WTC11 (cell line): ENCODE measurements at regions not wholly inside any gene's neighbourhood (a gene's known extent, or its start where the extent isn't known, plus 50 kb on each side); places are given as distances from the start of the nearest gene placed in this dataset.

ENCODE experiments used
- ATAC-seq: fragments of 200-7000 bp; cut with Tn5 transposase; 2 replicates; pipeline ENCODE4 v1.10.0; 2021; ENCODE audit warnings: mild to moderate bottlenecking, moderate library complexity
- CTCF ChIA-PET: fragments of 300-600 bp; sonication (Branson Sonifier 250); formaldehyde crosslinking; loops from one replicate; lab custom pipeline; 2021; ENCODE audit warnings: antibody characterized with exemption; lab: Charles Lee
- POLR2A ChIA-PET: fragments of 350-600 bp; sonication (Branson Sonifier 250); formaldehyde crosslinking; loops from one replicate; lab custom pipeline; 2021; ENCODE audit warnings: antibody characterized with exemption; lab: Charles Lee
- DNase-seq: peaks from one replicate; pipeline ENCODE4 v3.0.0; 2021; ENCODE audit warnings: low spot score
- H3K27ac Mint-ChIP-seq: 2 replicates; pipeline ENCODE4 v1.8.0; 2021; ENCODE audit warnings: mixed read lengths
- H3K27me3 Mint-ChIP-seq: 2 replicates; pipeline ENCODE4 v1.8.0; 2021; ENCODE audit warnings: low read depth, mild to moderate bottlenecking, moderate library complexity, mixed read lengths
- H3K36me3 Mint-ChIP-seq: 2 replicates; pipeline ENCODE4 v1.8.0; 2021; ENCODE audit warnings: mixed read lengths
- H3K4me1 Mint-ChIP-seq: 2 replicates; pipeline ENCODE4 v1.8.0; 2022; ENCODE audit warnings: mixed read lengths
- H3K4me3 Mint-ChIP-seq: 2 replicates; pipeline ENCODE4 v1.8.0; 2021; ENCODE audit warnings: mild to moderate bottlenecking, moderate library complexity, mixed read lengths
- H3K9me3 Mint-ChIP-seq: 2 replicates; pipeline ENCODE4 v1.8.0; 2021; ENCODE audit warnings: mixed read lengths
- ARID4B ChIP-seq: sonication (generic); formaldehyde crosslinking; IDR thresholded peaks from 2 replicates; pipeline ENCODE4 v1.8.0; 2023; ENCODE audit warnings: missing genetic modification reagents, mild to moderate bottlenecking, borderline replicate concordance
- ATF6 ChIP-seq: sonication (generic); formaldehyde crosslinking; IDR thresholded peaks from 2 replicates; pipeline ENCODE4 v1.8.1; 2023; ENCODE audit warnings: mild to moderate bottlenecking, missing genetic modification reagents
- CREM ChIP-seq: sonication (generic); formaldehyde crosslinking; IDR thresholded peaks from 2 replicates; pipeline ENCODE4 v1.8.1; 2022; ENCODE audit warnings: mild to moderate bottlenecking, missing genetic modification reagents, moderate library complexity
- CTCF ChIP-seq: fragments of 200-600 bp; IDR thresholded peaks from 2 replicates; pipeline ENCODE4 v1.8.0; 2022; ENCODE audit warnings: antibody characterized with exemption
- E2F4 ChIP-seq: sonication (generic); formaldehyde crosslinking; IDR thresholded peaks from 2 replicates; pipeline ENCODE4 v1.8.1; 2022; ENCODE audit warnings: low read depth, mild to moderate bottlenecking, moderate library complexity, missing genetic modification reagents, borderline replicate concordance
- E2F5 ChIP-seq: sonication (generic); formaldehyde crosslinking; IDR thresholded peaks from 2 replicates; pipeline ENCODE4 v1.8.1; 2022; ENCODE audit warnings: mild to moderate bottlenecking, moderate library complexity, missing genetic modification reagents
- EMX1 ChIP-seq: fragments of 250-450 bp; sonication (Bioruptor Pico); IDR thresholded peaks from 2 replicates; pipeline ENCODE4 v1.8.0; 2021; ENCODE audit warnings: mild to moderate bottlenecking
- FOXP1 ChIP-seq: sonication (generic); formaldehyde crosslinking; IDR thresholded peaks from 2 replicates; pipeline ENCODE4 v1.8.0; 2022; ENCODE audit warnings: missing genetic modification reagents, mild to moderate bottlenecking, moderate library complexity, borderline replicate concordance
- FOXP4 ChIP-seq: sonication (generic); formaldehyde crosslinking; IDR thresholded peaks from 2 replicates; pipeline ENCODE4 v1.8.0; 2022; ENCODE audit warnings: mild to moderate bottlenecking, missing genetic modification reagents
- JUN ChIP-seq: sonication (generic); formaldehyde crosslinking; IDR thresholded peaks from 2 replicates; pipeline ENCODE4 v1.8.0; 2023; ENCODE audit warnings: mild to moderate bottlenecking, missing genetic modification reagents
- NFATC4 ChIP-seq: fragments of 250-450 bp; sonication (Bioruptor Pico); IDR thresholded peaks from 2 replicates; pipeline ENCODE4 v1.9.0; 2021; ENCODE audit warnings: mild to moderate bottlenecking
- NR3C1 ChIP-seq: sonication (generic); formaldehyde crosslinking; conservative IDR thresholded peaks from 2 replicates; pipeline ENCODE4 v1.8.1; 2023; ENCODE audit warnings: low read depth, mild to moderate bottlenecking, missing genetic modification reagents
- PRRX2 ChIP-seq: fragments of 250-450 bp; sonication (Bioruptor Pico); IDR thresholded peaks from 2 replicates; pipeline ENCODE4 v1.8.0; 2021; ENCODE audit warnings: mild to moderate bottlenecking
- SMAD3 ChIP-seq: sonication (generic); formaldehyde crosslinking; IDR thresholded peaks from 2 replicates; pipeline ENCODE4 v1.8.0; 2022; ENCODE audit warnings: missing genetic modification reagents, mild to moderate bottlenecking, borderline replicate concordance
- TEAD1 ChIP-seq: sonication (generic); formaldehyde crosslinking; IDR thresholded peaks from 2 replicates; pipeline ENCODE4 v1.8.0; 2022; ENCODE audit warnings: mild to moderate bottlenecking, missing genetic modification reagents
- TP53 ChIP-seq: sonication (generic); formaldehyde crosslinking; IDR thresholded peaks from 2 replicates; pipeline ENCODE4 v1.8.1; 2023; ENCODE audit warnings: mild to moderate bottlenecking, missing genetic modification reagents
- ZBTB21 ChIP-seq: sonication (generic); formaldehyde crosslinking; IDR thresholded peaks from 2 replicates; pipeline ENCODE4 v1.8.1; 2023; ENCODE audit warnings: mild to moderate bottlenecking, missing genetic modification reagents, borderline replicate concordance
- ZNF121 ChIP-seq: sonication (generic); formaldehyde crosslinking; IDR thresholded peaks from 2 replicates; pipeline ENCODE4 v1.8.0; 2023; ENCODE audit warnings: missing genetic modification reagents
- ZNF281 ChIP-seq: sonication (generic); formaldehyde crosslinking; IDR thresholded peaks from 2 replicates; pipeline ENCODE4 v1.8.0; 2023; ENCODE audit warnings: mild to moderate bottlenecking, missing genetic modification reagents

- no peak for DNase-seq
- H3K36me3 Mint-ChIP-seq: peaks cover 38% of the 10 kb centered on the region
- no peak overlapping the region for H3K4me3 Mint-ChIP-seq
- no peak overlapping the region for H3K27ac Mint-ChIP-seq
- TF ChIP-seq EMX1 (CRISPR knock-in tag) (no peak), TP53 (CRISPR knock-in tag) (no peak), FOXP4 (no peak), ZBTB21 (no peak), ATF6 (CRISPR knock-in tag) (no peak), NFATC4 (CRISPR knock-in tag) (no peak), JUN (CRISPR knock-in tag) (no peak), ZNF121 (CRISPR knock-in tag) (no peak), FOXP1 (CRISPR knock-in tag) (no peak), ZNF281 (CRISPR knock-in tag) (no peak), E2F5 (CRISPR knock-in tag) (no peak), CREM (no peak), TEAD1 (CRISPR knock-in tag) (no peak), CTCF (no peak), E2F4 (no peak), PRRX2 (CRISPR knock-in tag) (no peak), ARID4B (CRISPR knock-in tag) (no peak), SMAD3 (CRISPR knock-in tag) (no peak), NR3C1 (CRISPR knock-in tag) (no peak)
- TF ChIP-seq, all 79 proteins: peak for 0
- ATAC-seq: no peak
- Mint-ChIP-seq H3K4me1 (peaks cover 13% of the 10 kb centered on the region), H3K9me3 (peaks cover 49% of the 10 kb centered on the region), H3K27me3 (peaks cover 8% of the 10 kb centered on the region)
- POLR2A ChIA-PET: no interaction called here
- CTCF ChIA-PET: interaction anchor here (2.3 kb wide), 1 partner anchor 47 kb away, joined by 11 read pairs; no protein-coding TSS in a partner anchor
Observed at GRCh38 chr10:52865213-52865612, 92.6 kb upstream of the MBL2 start.
